Activated CD4-positive, alpha-beta memory T cell treated with anti-CD3 and anti-CD28 coated beads for 36 hours (primary cell): ENCODE measurements at regions not wholly inside any gene's neighbourhood (a gene's known extent, or its start where the extent isn't known, plus 50 kb on each side); places are given as distances from the start of the nearest gene placed in this dataset.

ENCODE experiments used
- CTCF ChIA-PET: fragments of 350-600 bp; sonication (Branson Sonifier 250); formaldehyde crosslinking; loops from one replicate; lab custom pipeline; 2021; ENCODE audit warnings: antibody characterized with exemption, inconsistent platforms; lab: Charles Lee
- POLR2A ChIA-PET: fragments of 350-600 bp; sonication (Branson Sonifier 250); formaldehyde crosslinking; loops from one replicate; lab custom pipeline; 2021; ENCODE audit warnings: antibody characterized with exemption; lab: Charles Lee
- DNase-seq: peaks from one replicate; pipeline ENCODE4 v3.0.0-alpha.2; 2020
- H3K27ac Mint-ChIP-seq: one replicate; pipeline ENCODE4 v1.8.0; 2021; ENCODE audit warnings: mixed read lengths
- H3K27me3 Mint-ChIP-seq: one replicate; pipeline ENCODE4 v1.8.0; 2021; ENCODE audit warnings: mixed read lengths
- H3K36me3 Mint-ChIP-seq: one replicate; pipeline ENCODE4 v1.8.0; 2021; ENCODE audit warnings: mixed read lengths
- H3K4me1 Mint-ChIP-seq: one replicate; pipeline ENCODE4 v1.8.0; 2021; ENCODE audit warnings: low read depth, mixed read lengths
- H3K4me3 Mint-ChIP-seq: one replicate; pipeline ENCODE4 v1.8.0; 2021; ENCODE audit warnings: mild to moderate bottlenecking, mixed read lengths
- H3K9me3 Mint-ChIP-seq: one replicate; pipeline ENCODE4 v1.8.0; 2021; ENCODE audit warnings: mixed read lengths
- intact Hi-C: fragments of 100-400 bp; cut with micrococcal nuclease; formaldehyde crosslinking; loops from one replicate; pipeline ENCODE4 v1.15.1; 2023

DNA sequence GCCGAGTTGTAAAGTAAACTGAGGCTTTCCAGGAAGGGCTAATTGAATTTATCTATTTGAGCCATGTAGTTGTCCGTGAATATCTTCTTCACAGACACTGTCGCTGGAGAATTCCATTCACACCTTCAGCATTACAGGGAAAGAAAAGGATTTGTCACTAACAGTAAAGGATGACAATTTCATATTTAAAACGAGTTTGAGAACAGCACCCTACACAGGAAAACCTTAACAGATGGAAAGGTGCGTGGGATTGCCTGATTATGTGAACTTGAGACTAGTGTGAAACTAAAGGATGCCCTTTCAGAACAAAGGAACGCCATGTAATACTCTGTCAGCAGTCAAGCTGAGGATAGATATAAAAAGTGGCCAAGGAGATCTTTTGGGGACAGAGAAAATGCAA, 492.5 kb upstream of the ADGRL2 start:
- Mint-ChIP-seq H3K4me1 (no peaks in the 10 kb centered on the region), H3K27ac (no peak overlapping the region), H3K36me3 (no peaks in the 10 kb centered on the region)

GRCh38 chr1:81307786-81308185, 492.9 kb upstream of the ADGRL2 start:
- Mint-ChIP-seq H3K4me1 (no peaks in the 10 kb centered on the region), H3K27me3 (no peaks in the 10 kb centered on the region), H3K36me3 (no peaks in the 10 kb centered on the region), H3K27ac (no peak overlapping the region), H3K4me3 (no peak overlapping the region), H3K9me3 (no peaks in the 10 kb centered on the region)
- DNase-seq = no peak
- POLR2A ChIA-PET = no interaction called here
- intact Hi-C loops = no loop called here
- CTCF ChIA-PET = no interaction called here

More for the DNA sequence above, 492.5 kb upstream of the ADGRL2 start:
- no peak for DNase-seq
- CTCF ChIA-PET = no interaction called here
- no peak overlapping the region for H3K4me3 Mint-ChIP-seq
- H3K9me3 Mint-ChIP-seq = no peaks in the 10 kb centered on the region
- POLR2A ChIA-PET = no interaction called here
- H3K27me3 Mint-ChIP-seq = no peaks in the 10 kb centered on the region
- intact Hi-C loops = no loop called here

- H3K36me3 Mint-ChIP-seq = no peaks in the 10 kb centered on the region
- H3K27me3 Mint-ChIP-seq = no peaks in the 10 kb centered on the region
- ChIA-PET POLR2A (no interaction called here), CTCF (no interaction called here)
- no peaks in the 10 kb centered on the region for H3K4me1 Mint-ChIP-seq
- intact Hi-C loops = no loop called here
- no peak overlapping the region for H3K4me3 Mint-ChIP-seq
- no peak for DNase-seq
- H3K27ac Mint-ChIP-seq = no peak overlapping the region
- peaks cover 4% of the 10 kb centered on the region for H3K9me3 Mint-ChIP-seq
These were observed 494.7 kb upstream of the ADGRL2 start for GRCh38 chr1:81305997-81306452.

- POLR2A ChIA-PET = no interaction called here
- H3K4me3 Mint-ChIP-seq = no peak overlapping the region
- H3K4me1 Mint-ChIP-seq = no peaks in the 10 kb centered on the region
- H3K27me3 Mint-ChIP-seq = no peaks in the 10 kb centered on the region
- H3K9me3 Mint-ChIP-seq = peaks cover 7% of the 10 kb centered on the region
- no peak for DNase-seq
- H3K27ac Mint-ChIP-seq = no peak overlapping the region
- H3K36me3 Mint-ChIP-seq = no peaks in the 10 kb centered on the region
- CTCF ChIA-PET = no interaction called here
- intact Hi-C loops = no loop called here
These were observed 496.5 kb upstream of the ADGRL2 start for GRCh38 chr1:81304187-81304586.

GRCh38 chr1:81299892-81300291, 500.8 kb upstream of the ADGRL2 start:
- H3K4me1 Mint-ChIP-seq = no peaks in the 10 kb centered on the region
- H3K27me3 Mint-ChIP-seq = no peaks in the 10 kb centered on the region
- ChIA-PET CTCF (no interaction called here), POLR2A (no interaction called here)
- DNase-seq = no peak
- H3K27ac Mint-ChIP-seq = no peak overlapping the region
- intact Hi-C loops = no loop called here
- H3K4me3 Mint-ChIP-seq = no peak overlapping the region
- no peaks in the 10 kb centered on the region for H3K36me3 Mint-ChIP-seq
- peaks cover 7% of the 10 kb centered on the region for H3K9me3 Mint-ChIP-seq

DNA sequence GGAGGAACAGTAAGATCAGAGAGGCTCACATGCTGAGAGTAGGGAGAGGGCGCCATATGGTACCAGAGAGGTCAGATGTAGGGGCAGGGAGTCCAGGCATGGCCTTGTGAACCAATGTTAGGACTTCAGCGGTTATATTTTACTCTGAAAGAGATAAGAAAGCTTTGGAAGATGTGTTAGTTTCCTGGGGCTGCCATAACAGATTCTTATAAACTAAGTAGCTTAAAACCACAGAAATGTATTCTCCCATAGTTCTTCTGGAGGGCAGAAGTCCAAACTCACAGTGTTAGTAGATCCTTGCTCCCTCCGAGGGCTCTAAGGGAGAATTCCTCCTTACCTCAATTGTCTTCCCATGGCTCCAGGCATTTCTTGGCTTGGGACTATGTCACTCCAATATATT, 502.5 kb upstream of the ADGRL2 start:
- H3K36me3 Mint-ChIP-seq = no peaks in the 10 kb centered on the region
- H3K27ac Mint-ChIP-seq = no peak overlapping the region
- H3K9me3 Mint-ChIP-seq = peaks cover 7% of the 10 kb centered on the region
- intact Hi-C loops = no loop called here
- H3K27me3 Mint-ChIP-seq = no peaks in the 10 kb centered on the region
- no peak for DNase-seq
- H3K4me1 Mint-ChIP-seq = no peaks in the 10 kb centered on the region
- POLR2A ChIA-PET = no interaction called here
- H3K4me3 Mint-ChIP-seq = no peak overlapping the region
- CTCF ChIA-PET = no interaction called here

- peaks cover 10% of the 10 kb centered on the region for H3K9me3 Mint-ChIP-seq
- CTCF ChIA-PET = no interaction called here
- H3K27ac Mint-ChIP-seq = no peak overlapping the region
These were observed 504.1 kb upstream of the ADGRL2 start for GRCh38 chr1:81296601-81297000.

GRCh38 chr1:81290326-81290725, 510.4 kb upstream of the ADGRL2 start:
- intact Hi-C loops = no loop called here
- H3K4me3 Mint-ChIP-seq = no peak overlapping the region

More at GRCh38 chr1:81296601-81297000, 504.1 kb upstream of the ADGRL2 start:
- no peaks in the 10 kb centered on the region for H3K27me3 Mint-ChIP-seq
- POLR2A ChIA-PET = no interaction called here
- H3K4me3 Mint-ChIP-seq = no peak overlapping the region
- H3K4me1 Mint-ChIP-seq = no peaks in the 10 kb centered on the region
- no peaks in the 10 kb centered on the region for H3K36me3 Mint-ChIP-seq
- DNase-seq = no peak
- intact Hi-C loops = no loop called here

DNA sequence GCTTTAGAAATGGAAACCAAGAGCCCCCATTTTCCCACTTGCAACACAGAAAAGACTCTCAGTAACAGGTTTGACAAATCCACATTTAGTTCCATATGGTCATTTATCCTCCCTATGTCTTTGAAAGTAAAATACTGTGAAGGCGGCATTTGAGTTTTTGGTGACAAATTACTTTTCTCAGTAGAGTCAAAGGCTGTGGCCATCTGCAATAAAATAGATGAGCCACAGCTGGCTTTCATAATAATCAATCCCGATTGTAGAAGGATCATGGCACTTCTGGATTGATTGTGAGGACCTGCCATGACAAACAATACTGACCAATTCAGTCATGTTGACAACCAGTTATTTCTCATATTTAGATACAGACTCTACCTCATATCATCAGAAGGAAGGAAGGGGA, 512.0 kb upstream of the ADGRL2 start:
- Mint-ChIP-seq H3K36me3 (no peaks in the 10 kb centered on the region), H3K27me3 (no peaks in the 10 kb centered on the region), H3K4me1 (no peaks in the 10 kb centered on the region), H3K4me3 (no peak overlapping the region), H3K27ac (no peak overlapping the region), H3K9me3 (peaks cover 3% of the 10 kb centered on the region)
- ChIA-PET POLR2A (no interaction called here), CTCF (no interaction called here)
- intact Hi-C loops = no loop called here
- no peak for DNase-seq

More at GRCh38 chr1:81290326-81290725, 510.4 kb upstream of the ADGRL2 start:
- DNase-seq = no peak
- Mint-ChIP-seq H3K36me3 (no peaks in the 10 kb centered on the region), H3K4me1 (no peaks in the 10 kb centered on the region), H3K27ac (no peak overlapping the region), H3K9me3 (peaks cover 3% of the 10 kb centered on the region), H3K27me3 (no peaks in the 10 kb centered on the region)
- ChIA-PET CTCF (no interaction called here), POLR2A (no interaction called here)

- H3K4me1 Mint-ChIP-seq = no peaks in the 10 kb centered on the region
- intact Hi-C loops = no loop called here
- no peaks in the 10 kb centered on the region for H3K27me3 Mint-ChIP-seq
- ChIA-PET CTCF (no interaction called here), POLR2A (no interaction called here)
- H3K9me3 Mint-ChIP-seq = peaks cover 3% of the 10 kb centered on the region
- no peak for DNase-seq
- no peaks in the 10 kb centered on the region for H3K36me3 Mint-ChIP-seq
- no peak overlapping the region for H3K4me3 Mint-ChIP-seq
- H3K27ac Mint-ChIP-seq = no peak overlapping the region
These were observed 513.2 kb upstream of the ADGRL2 start for GRCh38 chr1:81287411-81288080.

GRCh38 chr1:81270051-81270450, 530.7 kb upstream of the ADGRL2 start:
- POLR2A ChIA-PET = no interaction called here

GRCh38 chr1:81264976-81265375, 535.8 kb upstream of the ADGRL2 start:
- H3K36me3 Mint-ChIP-seq = no peaks in the 10 kb centered on the region
- intact Hi-C loops = no loop called here
- no peak for DNase-seq
- no peaks in the 10 kb centered on the region for H3K9me3 Mint-ChIP-seq
- no peak overlapping the region for H3K27ac Mint-ChIP-seq
- H3K27me3 Mint-ChIP-seq = no peaks in the 10 kb centered on the region
- H3K4me3 Mint-ChIP-seq = no peak overlapping the region
- ChIA-PET POLR2A (no interaction called here), CTCF (no interaction called here)
- no peaks in the 10 kb centered on the region for H3K4me1 Mint-ChIP-seq

More at GRCh38 chr1:81270051-81270450, 530.7 kb upstream of the ADGRL2 start:
- Mint-ChIP-seq H3K27ac (no peak overlapping the region), H3K9me3 (no peaks in the 10 kb centered on the region), H3K4me1 (no peaks in the 10 kb centered on the region), H3K27me3 (no peaks in the 10 kb centered on the region), H3K4me3 (no peak overlapping the region), H3K36me3 (no peaks in the 10 kb centered on the region)
- no peak for DNase-seq
- intact Hi-C loops = no loop called here
- CTCF ChIA-PET = no interaction called here

DNA sequence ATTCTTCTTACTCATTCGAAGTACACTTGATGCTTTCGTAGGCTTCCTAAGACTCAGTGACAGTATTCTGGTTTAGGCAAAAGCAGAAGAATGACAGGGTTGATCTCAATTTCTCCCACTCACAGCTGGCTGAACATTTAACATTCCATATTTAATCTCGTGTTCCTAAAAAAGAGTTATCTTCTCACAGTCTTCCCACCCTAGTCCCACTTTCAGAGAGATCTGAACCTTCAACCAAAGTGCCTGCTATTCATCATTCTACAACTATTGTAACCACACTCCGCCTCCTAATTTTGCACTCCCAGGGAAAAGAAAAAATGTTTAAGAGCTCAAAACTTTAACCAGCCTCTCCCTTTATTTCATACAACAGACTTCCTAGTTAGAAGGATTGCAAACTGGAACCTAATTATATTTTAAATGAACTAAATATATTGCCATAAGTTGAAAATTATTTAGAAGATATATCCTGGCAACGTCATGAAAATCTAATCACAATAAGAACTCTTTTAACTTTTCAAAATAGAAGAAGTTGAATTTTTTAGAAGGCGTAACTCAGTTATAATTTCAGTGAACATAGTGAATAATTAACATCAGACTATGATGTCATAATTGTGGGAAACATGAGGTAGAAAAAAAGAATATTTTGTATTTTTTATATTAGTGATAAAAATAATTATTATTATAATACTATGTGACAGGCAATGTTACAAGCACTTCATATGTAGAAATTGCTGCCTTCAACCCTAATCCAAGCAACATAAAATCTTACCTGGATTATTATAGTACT, 540.9 kb upstream of the ADGRL2 start:
- H3K4me3 Mint-ChIP-seq = no peak overlapping the region
- no peaks in the 10 kb centered on the region for H3K27me3 Mint-ChIP-seq
- DNase-seq = no peak
- H3K9me3 Mint-ChIP-seq = no peaks in the 10 kb centered on the region
- ChIA-PET POLR2A (no interaction called here), CTCF (no interaction called here)
- intact Hi-C loops = no loop called here
- H3K4me1 Mint-ChIP-seq = no peaks in the 10 kb centered on the region
- H3K36me3 Mint-ChIP-seq = no peaks in the 10 kb centered on the region
- no peak overlapping the region for H3K27ac Mint-ChIP-seq
